Sigmoid colon (tissue), 6 donors: ENCODE measurements at regions not wholly inside any gene's neighbourhood (a gene's known extent, or its start where the extent isn't known, plus 50 kb on each side); places are given as distances from the start of the nearest gene placed in this dataset.
A peak's percentile ranks its signal among the peaks of the same experiment; 100 is the strongest.

Experiments
- DNase-seq: peaks from one replicate; pipeline ENCODE4 v3.0.0-alpha.2; 2019
- H3K27ac ChIP-seq, 4 donors: fragments of 200-600 bp; sonication (generic); one replicate each; pipeline ENCODE4 v1.5.1; 2016 to 2019; ENCODE audit warnings: mild to moderate bottlenecking in 1 of 4
- H3K27me3 ChIP-seq, 3 donors: fragments of 200-600 bp; sonication (generic); one replicate each; pipeline ENCODE4 v1.5.1; 2019; ENCODE audit warnings: mild to moderate bottlenecking in 1 of 3
- H3K36me3 ChIP-seq, 4 donors: fragments of 200-600 bp; sonication (generic); one replicate each; pipeline ENCODE4 v1.5.1; 2016 to 2019
- H3K4me1 ChIP-seq, 4 donors: fragments of 200-600 bp; sonication (generic); one replicate each; pipeline ENCODE4 v1.5.1; 2017 to 2019
- H3K4me3 ChIP-seq, 4 donors: fragments of 200-600 bp; sonication (generic); one replicate each; pipeline ENCODE4 v1.5.1; 2017 to 2019; ENCODE audit warnings: mild to moderate bottlenecking in 2 of 4, moderate library complexity in 1 of 4
- H3K9me3 ChIP-seq, 4 donors: fragments of 200-600 bp in 3 of 4; sonication (generic) in 3 of 4; one replicate each; pipeline versions ENCODE4 v1.5.1 to v1.6.1; 2013 to 2019
- CTCF ChIP-seq, 4 experiments: fragments of 450-650 bp in 3 of 4; fragments of 200-600 bp in 1 of 4; IDR thresholded peaks; one replicate each; pipeline ENCODE4 v1.5.1; 2016 to 2019; ENCODE audit warnings: antibody characterized with exemption in 4 of 4, mild to moderate bottlenecking in 3 of 4, moderate library complexity in 2 of 4
- EP300 ChIP-seq, 4 donors: sonication (generic); formaldehyde crosslinking; IDR thresholded peaks; one replicate each; pipeline ENCODE4 v1.6.1; 2017; ENCODE audit warnings: antibody characterized with exemption in 4 of 4
- POLR2A ChIP-seq, 2 donors: fragments of 450-650 bp; IDR thresholded peaks; one replicate each; pipeline ENCODE4 v1.6.1; 2016; ENCODE audit warnings: antibody characterized with exemption in 2 of 2, mild to moderate bottlenecking in 2 of 2, moderate library complexity in 2 of 2
- POLR2AphosphoS5 ChIP-seq, 4 donors: sonication (generic); formaldehyde crosslinking; IDR thresholded peaks; one replicate each; pipeline ENCODE4 v1.6.1; 2017; ENCODE audit warnings: antibody characterized with exemption in 4 of 4
- WGBS, 2 donors: extraction: QIAGEN DNeasy Blood & Tissue Kit; methylation state at CpG; one replicate each; pipeline ENCODE4 v1.1.7; 2013; 5-methylcytosine and 5-hydroxymethylcytosine counted together
- intact Hi-C: fragments of 100-400 bp; cut with DNase I; formaldehyde crosslinking; loops from one replicate; pipeline ENCODE4 v1.15.1; 2023
- donor health status: healthy with polysubstance abuse.
- donor health status: healthy.

GRCh38 chr12:114783089-114783618, 99.2 kb upstream of the TBX3 start:
- Histone ChIP-seq H3K4me1 (peaks cover 0 to 12% (median 0%) of the 10 kb centered on the region in 4 donors), H3K4me3 (no peak overlapping the region), H3K27me3 (no peaks in the 10 kb centered on the region), H3K36me3 (no peaks in the 10 kb centered on the region), H3K27ac (no peak overlapping the region), H3K9me3 (no peaks in the 10 kb centered on the region)
- 53% methylated on average over 8 of the region's 8 CpGs for WGBS, 2 donors
- intact Hi-C loops, result no loop called here
- no peak for TF ChIP-seq POLR2A (IDR thresholded peaks at IDR 0.05)
- TF ChIP-seq POLR2AphosphoS5 (IDR thresholded peaks at IDR 0.05), result peak in 1 of 4 donors; percentile 33
- TF ChIP-seq EP300 (IDR thresholded peaks at IDR 0.05), result no peak
- no peak for DNase-seq

GRCh38 chr12:114780746-114781399, 96.9 kb upstream of the TBX3 start:
- intact Hi-C loops, result no loop called here
- no peaks in the 10 kb centered on the region for H3K36me3 ChIP-seq
- WGBS, 2 donors, result 83 to 87% methylated on average over 5 of the region's 5 CpGs
- no peaks in the 10 kb centered on the region for H3K9me3 ChIP-seq
- no peaks in the 10 kb centered on the region for H3K27me3 ChIP-seq
- DNase-seq, result no peak
- H3K4me1 ChIP-seq, result peaks cover 0 to 12% (median 0%) of the 10 kb centered on the region in 4 donors
- no peak for TF ChIP-seq CTCF (IDR thresholded peaks at IDR 0.05)
- no peak for TF ChIP-seq POLR2A (IDR thresholded peaks at IDR 0.05)
- no peak for TF ChIP-seq POLR2AphosphoS5 (IDR thresholded peaks at IDR 0.05)
- TF ChIP-seq EP300 (IDR thresholded peaks at IDR 0.05), result no peak
- no peak overlapping the region for H3K27ac ChIP-seq
- H3K4me3 ChIP-seq, result no peak overlapping the region

DNA sequence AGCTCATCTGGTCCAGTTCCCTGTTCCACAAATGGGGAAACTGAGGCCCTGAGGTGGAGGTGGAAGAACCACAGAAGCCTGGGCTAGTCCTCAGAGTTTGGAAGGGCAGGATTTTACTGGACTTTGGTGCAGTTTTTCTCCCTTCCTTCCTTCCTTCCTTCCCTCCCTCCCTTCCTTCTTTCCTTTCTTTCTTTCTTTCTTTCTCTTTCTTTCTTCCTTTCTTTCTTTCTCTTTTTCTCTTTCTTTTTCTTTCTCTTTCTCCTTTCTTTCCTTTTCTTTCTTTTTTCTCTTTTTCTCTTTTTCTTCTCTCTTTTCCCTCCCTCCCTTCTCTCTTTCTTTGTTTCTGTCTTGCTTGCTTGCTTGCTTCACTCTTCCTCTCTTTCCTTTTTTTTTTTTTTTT, 95.7 kb upstream of the TBX3 start:
- no peak for DNase-seq
- intact Hi-C loops, result no loop called here
- no peaks in the 10 kb centered on the region for H3K27me3 ChIP-seq
- H3K36me3 ChIP-seq, result no peaks in the 10 kb centered on the region
- no peaks in the 10 kb centered on the region for H3K9me3 ChIP-seq
- peaks cover 0 to 12% (median 0%) of the 10 kb centered on the region in 4 donors for H3K4me1 ChIP-seq
- TF ChIP-seq POLR2AphosphoS5 (IDR thresholded peaks at IDR 0.05), result no peak
- no peak for TF ChIP-seq CTCF (IDR thresholded peaks at IDR 0.05)
- no peak for TF ChIP-seq POLR2A (IDR thresholded peaks at IDR 0.05)
- TF ChIP-seq EP300 (IDR thresholded peaks at IDR 0.05), result no peak
- H3K4me3 ChIP-seq, result no peak overlapping the region
- H3K27ac ChIP-seq, result no peak overlapping the region

DNA sequence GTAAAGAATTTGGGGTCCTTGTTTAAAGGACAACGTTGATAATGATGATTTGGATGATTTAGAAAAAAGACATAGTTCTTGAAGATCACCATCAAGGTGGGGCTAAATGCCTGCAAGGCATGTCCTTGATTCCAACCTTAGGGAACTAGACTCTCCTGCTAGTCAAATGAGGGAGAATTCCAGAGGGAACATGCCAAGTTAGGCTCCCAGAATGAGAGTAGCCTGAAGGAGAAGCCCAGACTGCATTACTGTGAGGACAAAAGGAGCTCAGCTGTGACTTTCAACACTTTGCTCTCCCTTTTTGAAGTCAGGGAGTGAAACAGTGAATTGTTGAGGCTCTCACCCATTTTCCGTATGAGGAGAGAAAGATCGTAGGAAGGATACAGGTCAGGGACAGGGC, 95.2 kb upstream of the TBX3 start:
- no peak overlapping the region for H3K27ac ChIP-seq
- H3K4me1 ChIP-seq, result peaks cover 0 to 12% (median 0%) of the 10 kb centered on the region in 4 donors
- H3K4me3 ChIP-seq, result no peak overlapping the region
- H3K9me3 ChIP-seq, result no peaks in the 10 kb centered on the region
- intact Hi-C loops, result no loop called here
- no peaks in the 10 kb centered on the region for H3K27me3 ChIP-seq
- WGBS, 2 donors, result 82 to 85% methylated on average over 3 of the region's 3 CpGs
- no peak for DNase-seq
- TF ChIP-seq CTCF (IDR thresholded peaks at IDR 0.05), result no peak
- TF ChIP-seq POLR2AphosphoS5 (IDR thresholded peaks at IDR 0.05), result no peak
- no peak for TF ChIP-seq POLR2A (IDR thresholded peaks at IDR 0.05)
- TF ChIP-seq EP300 (IDR thresholded peaks at IDR 0.05), result no peak
- H3K36me3 ChIP-seq, result no peaks in the 10 kb centered on the region

- no peaks in the 10 kb centered on the region for H3K36me3 ChIP-seq
- no peaks in the 10 kb centered on the region for H3K9me3 ChIP-seq
- DNase-seq, result no peak
- intact Hi-C loops, result no loop called here
- no peaks in the 10 kb centered on the region for H3K4me1 ChIP-seq
- no peaks in the 10 kb centered on the region for H3K27me3 ChIP-seq
- 86 to 88% methylated on average over 15 of the region's 15 CpGs for WGBS, 2 donors
- H3K4me3 ChIP-seq, result no peak overlapping the region
- TF ChIP-seq EP300 (IDR thresholded peaks at IDR 0.05) (no peak), POLR2A (IDR thresholded peaks at IDR 0.05) (no peak), POLR2AphosphoS5 (IDR thresholded peaks at IDR 0.05) (no peak), CTCF (IDR thresholded peaks at IDR 0.05) (no peak)
- H3K27ac ChIP-seq, result no peak overlapping the region
Observed at GRCh38 chr12:114776731-114777442, 92.9 kb upstream of the TBX3 start.
